Astrocyte (in vitro differentiated cells and primary cell): ENCODE measurements at regions not wholly inside any gene's neighbourhood (a gene's known extent, or its start where the extent isn't known, plus 50 kb on each side); places are given as distances from the start of the nearest gene placed in this dataset.

Experiments
- DNase-seq: peaks from one replicate; pipeline ENCODE4 v3.0.0-alpha.2; 2010; ENCODE audit warnings: low read depth
- FAIRE-seq: peaks from 2 replicates; lab custom pipeline; 2011; peaks lifted over from hg19 to GRCh38; lab: Jason Lieb, UNC
- H2AFZ ChIP-seq: 2 replicates; pipeline ENCODE4 v1.6.0; 2012; ENCODE audit warnings: low read depth, low read length, inconsistent platforms
- H3K27ac ChIP-seq: 2 replicates; pipeline ENCODE4 v1.5.1; 2011; ENCODE audit warnings: low read depth, low read length, inconsistent platforms
- H3K27me3 ChIP-seq: 2 replicates; pipeline ENCODE4 v1.6.0; 2011; ENCODE audit warnings: low read length, inconsistent platforms; ENCODE audit not compliant: insufficient read depth
- H3K36me3 ChIP-seq: 2 replicates; pipeline ENCODE4 v1.5.1; 2011; ENCODE audit warnings: low read length, inconsistent platforms; ENCODE audit not compliant: insufficient read depth
- H3K4me1 ChIP-seq: 2 replicates; pipeline ENCODE4 v1.5.1; 2011; ENCODE audit warnings: low read length, inconsistent platforms; ENCODE audit not compliant: insufficient read depth
- H3K4me2 ChIP-seq: 2 replicates; pipeline ENCODE4 v1.6.0; 2012; ENCODE audit warnings: low read length, inconsistent platforms
- H3K4me3 ChIP-seq: 2 replicates; pipeline ENCODE4 v1.5.1; 2011; ENCODE audit warnings: low read depth, mild to moderate bottlenecking, low read length, inconsistent platforms; ENCODE audit not compliant: insufficient read depth
- H3K79me2 ChIP-seq: 2 replicates; pipeline ENCODE4 v1.6.0; 2012; ENCODE audit warnings: mild to moderate bottlenecking, low read length, inconsistent platforms; ENCODE audit not compliant: insufficient read depth
- H3K9ac ChIP-seq: 2 replicates; pipeline ENCODE4 v1.6.0; 2012; ENCODE audit warnings: mild to moderate bottlenecking, low read length, inconsistent platforms
- H3K9me3 ChIP-seq: 2 replicates; pipeline ENCODE4 v1.5.1; 2012; ENCODE audit warnings: low read depth, mild to moderate bottlenecking, low read length, inconsistent platforms; ENCODE audit not compliant: insufficient read depth
- H4K20me1 ChIP-seq: 2 replicates; pipeline ENCODE4 v1.6.0; 2012; ENCODE audit warnings: low read length, inconsistent platforms; ENCODE audit not compliant: insufficient read depth
- H3K27ac Mint-ChIP-seq: one replicate; pipeline ENCODE4 v1.8.0; 2021; ENCODE audit warnings: mild to moderate bottlenecking, mixed read lengths; ENCODE audit not compliant: unreplicated experiment
- H3K27me3 Mint-ChIP-seq: one replicate; pipeline ENCODE4 v1.8.0; 2021; ENCODE audit warnings: low read depth, mixed read lengths; ENCODE audit not compliant: unreplicated experiment
- H3K36me3 Mint-ChIP-seq: one replicate; pipeline ENCODE4 v1.8.0; 2021; ENCODE audit warnings: low read depth, mixed read lengths; ENCODE audit not compliant: unreplicated experiment
- H3K4me1 Mint-ChIP-seq: one replicate; pipeline ENCODE4 v1.8.0; 2021; ENCODE audit warnings: low read depth, mixed read lengths; ENCODE audit not compliant: unreplicated experiment
- H3K4me3 Mint-ChIP-seq: one replicate; pipeline ENCODE4 v1.8.0; 2021; ENCODE audit warnings: mild to moderate bottlenecking, moderate library complexity, mixed read lengths; ENCODE audit not compliant: unreplicated experiment
- H3K9me3 Mint-ChIP-seq: one replicate; pipeline ENCODE4 v1.8.0; 2021; ENCODE audit warnings: mild to moderate bottlenecking, mixed read lengths; ENCODE audit not compliant: unreplicated experiment
- CTCF ChIP-seq: IDR thresholded peaks from 2 replicates; pipeline ENCODE4 v1.5.1; 2011; ENCODE audit warnings: low read depth, mild to moderate bottlenecking, inconsistent platforms, low read length, moderate library complexity; ENCODE audit not compliant: insufficient read depth
- EZH2 ChIP-seq: IDR thresholded peaks from 2 replicates; pipeline ENCODE4 v1.6.1; 2012; ENCODE audit warnings: mild to moderate bottlenecking, low read length, inconsistent platforms; ENCODE audit not compliant: insufficient read depth

GRCh38 chr2:16112251-16112971, 172.1 kb downstream of the MYCN start:
- H3K9me3 ChIP-seq = peaks cover 5% of the 10 kb centered on the region
- no peak overlapping the region for H3K27ac Mint-ChIP-seq
- H3K79me2 ChIP-seq = no peaks in the 10 kb centered on the region
- TF ChIP-seq EZH2 = no peak
- no peak for TF ChIP-seq CTCF
- no peak overlapping the region for H3K27ac ChIP-seq
- no peak overlapping the region for H2AFZ ChIP-seq
- H3K27me3 ChIP-seq = no peaks in the 10 kb centered on the region
- no peaks in the 10 kb centered on the region for H3K4me1 Mint-ChIP-seq
- H3K4me1 ChIP-seq = no peaks in the 10 kb centered on the region
- H3K9ac ChIP-seq = no peak overlapping the region
- DNase-seq (no peak), FAIRE-seq (no peak)
- peaks cover 14% of the 10 kb centered on the region for H3K27me3 Mint-ChIP-seq
- H3K36me3 ChIP-seq = no peaks in the 10 kb centered on the region
- no peaks in the 10 kb centered on the region for H3K36me3 Mint-ChIP-seq
- no peak overlapping the region for H3K4me3 ChIP-seq
- no peaks in the 10 kb centered on the region for H3K9me3 Mint-ChIP-seq
- no peaks in the 10 kb centered on the region for H4K20me1 ChIP-seq
- no peak overlapping the region for H3K4me2 ChIP-seq
- no peak overlapping the region for H3K4me3 Mint-ChIP-seq

- H3K9me3 ChIP-seq = peaks cover 5% of the 10 kb centered on the region
- Mint-ChIP-seq H3K27me3 (peaks cover 14% of the 10 kb centered on the region), H3K4me1 (no peaks in the 10 kb centered on the region), H3K4me3 (no peak overlapping the region), H3K36me3 (no peaks in the 10 kb centered on the region), H3K27ac (no peak overlapping the region), H3K9me3 (no peaks in the 10 kb centered on the region)
- H3K9ac ChIP-seq = no peak overlapping the region
- H2AFZ ChIP-seq = no peak overlapping the region
- no peak for FAIRE-seq
- no peaks in the 10 kb centered on the region for H4K20me1 ChIP-seq
- DNase-seq = no peak
- H3K4me1 ChIP-seq = no peaks in the 10 kb centered on the region
- H3K4me3 ChIP-seq = no peak overlapping the region
- no peak overlapping the region for H3K4me2 ChIP-seq
- H3K36me3 ChIP-seq = no peaks in the 10 kb centered on the region
- no peak overlapping the region for H3K27ac ChIP-seq
- TF ChIP-seq EZH2 (no peak), CTCF (no peak)
- H3K27me3 ChIP-seq = no peaks in the 10 kb centered on the region
- H3K79me2 ChIP-seq = no peaks in the 10 kb centered on the region
These were observed 171.5 kb downstream of the MYCN start for GRCh38 chr2:16111838-16112210.

- Mint-ChIP-seq H3K9me3 (no peaks in the 10 kb centered on the region), H3K36me3 (no peaks in the 10 kb centered on the region), H3K4me1 (peaks cover 12% of the 10 kb centered on the region), H3K4me3 (no peak overlapping the region), H3K27ac (no peak overlapping the region), H3K27me3 (peaks cover 20% of the 10 kb centered on the region)
- Histone ChIP-seq H3K4me3 (no peak overlapping the region), H3K27ac (no peak overlapping the region), H3K79me2 (no peaks in the 10 kb centered on the region), H3K36me3 (no peaks in the 10 kb centered on the region), H3K27me3 (no peaks in the 10 kb centered on the region), H3K4me1 (no peaks in the 10 kb centered on the region), H3K4me2 (no peak overlapping the region), H2AFZ (no peak overlapping the region), H4K20me1 (no peaks in the 10 kb centered on the region), H3K9me3 (peaks cover 8% of the 10 kb centered on the region), H3K9ac (no peak overlapping the region)
- DNase-seq (no peak), FAIRE-seq (no peak)
- TF ChIP-seq EZH2 (no peak), CTCF (no peak)
These were observed 169.5 kb downstream of the MYCN start for GRCh38 chr2:16109821-16110310.
